ENCODE measurements at regions not wholly inside any gene's neighbourhood (a gene's known extent, or its start where the extent isn't known, plus 50 kb on each side); places are given as distances from the start of the nearest gene placed in this dataset.

- Histone ChIP-seq H3K4me2 (ENCODE audit: insufficient read depth, low read length) (no peak overlapping the region), H3K4me3 (replicated peaks in 1 of 3; ENCODE audit: insufficient read depth in 1 of 3, low read depth in 1 of 3, low read length in 3 of 3) (no peak overlapping the region), H2AFZ (ENCODE audit: low read depth, low read length) (no peak overlapping the region), H3K9ac (replicated peaks; ENCODE audit: extremely low read depth, insufficient read depth, low read length) (no peak overlapping the region), H3K79me2 (ENCODE audit: control insufficient read depth, insufficient read depth, low read length) (no peaks in the 10 kb centered on the region), H3K9me1 (replicated peaks; ENCODE audit: control insufficient read depth, extremely low read depth, insufficient read depth, low read length) (no peaks in the 10 kb centered on the region), H4K20me1 (replicated peaks; ENCODE audit: control insufficient read depth, extremely low read depth, insufficient read depth, low read length) (no peaks in the 10 kb centered on the region), H3K27ac (ENCODE audit: insufficient read depth, low read depth, low read length) (no peak overlapping the region), H3K27me3 (ENCODE audit: control insufficient read depth in 2 of 2, insufficient read depth in 2 of 2, low read length in 2 of 2) (peaks cover 2 to 3% of the 10 kb centered on the region in 2 experiments), H3K4me1 (ENCODE audit: control insufficient read depth, extremely low read depth, insufficient read depth, low read length) (no peaks in the 10 kb centered on the region), H3K9me3 (replicated peaks; ENCODE audit: control insufficient read depth, insufficient read depth, low read length) (no peaks in the 10 kb centered on the region), H3K36me3 (ENCODE audit: control insufficient read depth in 2 of 2, extremely low read depth in 1 of 2, insufficient read depth in 2 of 2, low read length in 2 of 2) (no peaks in the 10 kb centered on the region)
- FAIRE-seq (no peak), DNase-seq (ENCODE audit: low read depth, low spot score) (no peak)
- intact Hi-C loops (cut with micrococcal nuclease) (no loop called here), dilution Hi-C loops (cut with MboI; ENCODE audit: extremely low pct_ligation_motif_present, low sequenced_read_pairs) (no loop called here)
- TF ChIP-seq JUN (IDR thresholded peaks at IDR 0.05; ENCODE audit: borderline replicate concordance, insufficient read depth, insufficient read length, low read depth) (no peak), GATA2 (IDR thresholded peaks at IDR 0.05; ENCODE audit: insufficient read depth, insufficient read length, low read depth, low read length) (no peak), POLR2AphosphoS5 (IDR thresholded peaks at IDR 0.05; ENCODE audit: insufficient read depth, low read depth, low read length) (no peak), CTCF (IDR thresholded peaks at IDR 0.05; ENCODE audit: extremely low read depth in 1 of 2, insufficient read depth in 1 of 2, low read depth in 1 of 2, low read length in 2 of 2) (no peak), POLR2A (IDR thresholded peaks at IDR 0.05; ENCODE audit: low read depth, low read length) (no peak), MYC (IDR thresholded peaks at IDR 0.05; ENCODE audit: low read depth, low read length) (no peak), EZH2 (IDR thresholded peaks at IDR 0.05; ENCODE audit: borderline replicate concordance, low read depth, low read length, severe bottlenecking) (no peak), FOS (IDR thresholded peaks at IDR 0.05; ENCODE audit: borderline replicate concordance, insufficient read depth, low read length) (no peak), MAX (IDR thresholded peaks at IDR 0.05; ENCODE audit: insufficient read depth, insufficient read length) (no peak)
- no TSS peak for BruUV-seq (replicated peaks)
- POLR2A ChIA-PET: no interaction called here
- CTCF ChIA-PET: no interaction called here
Measured at GRCh38 chr4:138634915-138635314, 380.7 kb upstream of the NOCT start.
